Natural killer cell (primary cell): ENCODE measurements at regions not wholly inside any gene's neighbourhood (a gene's known extent, or its start where the extent isn't known, plus 50 kb on each side); places are given as distances from the start of the nearest gene placed in this dataset.

Experiments used
- ATAC-seq, 3 donors: fragments of 150-1000 bp in 2 of 3; fragments of 200-7000 bp in 1 of 3; cut with Tn5 transposase; 1 replicate in 1 of 3; 2 replicates in 2 of 3; pipeline ENCODE4 v1.10.0; 2021; ENCODE audit warnings: mild to moderate bottlenecking in 2 of 3, moderate library complexity in 2 of 3
- DNase-seq, 2 donors: peaks; one replicate each; pipeline versions ENCODE4 v3.0.0 to v3.0.0-alpha.2; 2013 to 2021; ENCODE audit warnings: mixed read lengths in 1 of 2
- H3K27ac ChIP-seq: one replicate; pipeline ENCODE4 v1.5.1; 2013; ENCODE audit warnings: mild to moderate bottlenecking, low read length
- H3K27me3 ChIP-seq: one replicate; pipeline ENCODE4 v1.6.1; 2013; ENCODE audit warnings: low read length; ENCODE audit not compliant: control insufficient read depth, insufficient read depth
- H3K36me3 ChIP-seq: one replicate; pipeline ENCODE4 v1.6.1; 2013; ENCODE audit warnings: low read length; ENCODE audit not compliant: control insufficient read depth, insufficient read depth
- H3K4me1 ChIP-seq: one replicate; pipeline ENCODE4 v1.6.1; 2013; ENCODE audit warnings: low read length; ENCODE audit not compliant: control insufficient read depth, insufficient read depth
- H3K4me3 ChIP-seq: one replicate; pipeline ENCODE4 v1.5.1; 2013; ENCODE audit warnings: low read length
- H3K9me3 ChIP-seq: one replicate; pipeline ENCODE4 v1.6.1; 2013; ENCODE audit warnings: low read length; ENCODE audit not compliant: control insufficient read depth, insufficient read depth
- H3K27ac Mint-ChIP-seq, 2 donors: one replicate each; pipeline ENCODE4 v1.8.0; 2022; ENCODE audit warnings: mild to moderate bottlenecking in 2 of 2, mixed read lengths in 2 of 2, moderate library complexity in 1 of 2
- H3K27me3 Mint-ChIP-seq, 2 donors: one replicate each; pipeline ENCODE4 v1.8.0; 2022; ENCODE audit warnings: low read depth in 2 of 2, mixed read lengths in 2 of 2
- H3K36me3 Mint-ChIP-seq: one replicate; pipeline ENCODE4 v1.8.0; 2022; ENCODE audit warnings: mixed read lengths
- H3K4me1 Mint-ChIP-seq, 2 donors: one replicate each; pipeline ENCODE4 v1.8.0; 2022; ENCODE audit warnings: mixed read lengths in 2 of 2
- H3K4me3 Mint-ChIP-seq: one replicate; pipeline ENCODE4 v1.8.0; 2022; ENCODE audit warnings: mild to moderate bottlenecking, moderate library complexity, mixed read lengths
- H3K9me3 Mint-ChIP-seq, 2 donors: one replicate each; pipeline ENCODE4 v1.8.0; 2022; ENCODE audit warnings: mixed read lengths in 2 of 2
- CTCF ChIP-seq: fragments of 200-600 bp; IDR thresholded peaks from one replicate; pipeline ENCODE4 v1.8.0; 2022; ENCODE audit warnings: antibody characterized with exemption
- WGBS: methylation state at CpG from one replicate; pipeline ENCODE4 v1.1.7; 2013; ENCODE audit warnings: missing lambda C conversion rate; ENCODE audit not compliant: insufficient coverage; 5-methylcytosine and 5-hydroxymethylcytosine counted together
- intact Hi-C: fragments of 100-400 bp; cut with micrococcal nuclease; formaldehyde crosslinking; loops from one replicate; pipeline ENCODE4 v1.14.2; 2022

DNA sequence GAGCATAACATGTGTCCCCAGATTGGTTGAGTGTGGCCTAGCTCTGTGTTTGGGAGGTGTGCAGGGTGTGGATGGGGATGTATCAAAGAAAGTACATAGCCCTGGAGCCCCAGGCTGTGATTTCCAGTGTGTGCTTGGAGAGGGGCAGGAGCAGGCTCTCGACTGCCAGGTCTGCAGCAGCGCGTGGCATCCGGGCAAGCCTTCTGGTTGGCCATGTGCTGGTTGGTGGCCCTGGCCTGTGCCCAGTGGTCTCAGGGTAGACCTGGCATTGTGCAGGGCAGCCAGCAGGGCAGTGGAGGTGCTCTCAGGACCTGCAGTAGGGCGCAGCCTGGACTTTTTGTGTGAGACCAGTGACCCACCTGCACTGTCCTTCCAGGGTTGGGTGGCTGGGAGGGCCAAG, 231.5 kb downstream of the UBE3A start:
- no peaks in the 10 kb centered on the region for H3K9me3 Mint-ChIP-seq
- Histone ChIP-seq H3K36me3 (no peaks in the 10 kb centered on the region), H3K4me3 (no peak overlapping the region), H3K27me3 (no peaks in the 10 kb centered on the region), H3K9me3 (peaks cover 68% of the 10 kb centered on the region), H3K4me1 (no peaks in the 10 kb centered on the region), H3K27ac (no peak overlapping the region)
- H3K4me3 Mint-ChIP-seq, result no peak overlapping the region
- intact Hi-C loops, result no loop called here
- ATAC-seq, result no peak
- 87% methylated on average over 5 of the region's 5 CpGs for WGBS
- no peaks in the 10 kb centered on the region for H3K36me3 Mint-ChIP-seq
- DNase-seq, result no peak
- no peaks in the 10 kb centered on the region for H3K27me3 Mint-ChIP-seq
- H3K27ac Mint-ChIP-seq, result no peak overlapping the region
- H3K4me1 Mint-ChIP-seq, result no peaks in the 10 kb centered on the region
- no peak for TF ChIP-seq CTCF

GRCh38 chr15:25208735-25209134, 230.1 kb downstream of the UBE3A start:
- no peak for ATAC-seq

GRCh38 chr15:25220834-25221233, 218.0 kb downstream of the UBE3A start:
- Histone ChIP-seq H3K9me3 (peaks cover 65% of the 10 kb centered on the region), H3K4me1 (no peaks in the 10 kb centered on the region), H3K36me3 (no peaks in the 10 kb centered on the region), H3K27ac (no peak overlapping the region), H3K27me3 (no peaks in the 10 kb centered on the region), H3K4me3 (no peak overlapping the region)
- ATAC-seq (no peak), DNase-seq (no peak)
- WGBS, result 95% methylated on average over 5 of the region's 5 CpGs
- Mint-ChIP-seq H3K36me3 (no peaks in the 10 kb centered on the region), H3K4me3 (no peak overlapping the region), H3K9me3 (no peaks in the 10 kb centered on the region), H3K4me1 (no peaks in the 10 kb centered on the region), H3K27ac (no peak overlapping the region), H3K27me3 (no peaks in the 10 kb centered on the region)
- TF ChIP-seq CTCF, result no peak
- intact Hi-C loops, result no loop called here

More at GRCh38 chr15:25208735-25209134, 230.1 kb downstream of the UBE3A start:
- no peak overlapping the region for H3K4me3 ChIP-seq
- no peaks in the 10 kb centered on the region for H3K27me3 ChIP-seq
- 91% methylated on average over 7 of the region's 7 CpGs for WGBS
- Mint-ChIP-seq H3K27me3 (no peaks in the 10 kb centered on the region), H3K4me3 (no peak overlapping the region), H3K4me1 (no peaks in the 10 kb centered on the region), H3K9me3 (no peaks in the 10 kb centered on the region), H3K36me3 (no peaks in the 10 kb centered on the region), H3K27ac (no peak overlapping the region)
- H3K27ac ChIP-seq, result no peak overlapping the region
- no peaks in the 10 kb centered on the region for H3K4me1 ChIP-seq
- H3K9me3 ChIP-seq, result peaks cover 69% of the 10 kb centered on the region
- TF ChIP-seq CTCF, result no peak
- H3K36me3 ChIP-seq, result no peaks in the 10 kb centered on the region
- intact Hi-C loops, result no loop called here
- no peak for DNase-seq

DNA sequence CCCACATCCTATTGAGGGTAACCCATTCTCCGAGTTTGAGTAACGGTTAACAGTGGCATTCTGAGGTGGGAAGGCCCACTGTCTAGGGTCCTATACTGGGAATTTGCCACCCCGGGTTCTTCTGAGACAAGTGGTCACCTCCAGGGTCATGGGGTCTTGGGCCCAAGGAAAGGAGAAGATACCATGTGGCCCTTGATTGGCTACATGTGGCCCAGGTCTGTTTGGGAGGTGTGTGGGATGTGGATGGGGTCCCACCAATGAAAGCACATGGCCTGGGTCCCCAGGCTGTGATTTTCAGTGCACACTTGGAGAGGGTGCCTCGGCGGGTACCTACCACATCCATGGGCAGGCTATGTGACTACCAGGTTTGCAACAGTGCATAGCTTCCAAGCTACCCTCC, 214.4 kb downstream of the UBE3A start:
- Histone ChIP-seq H3K36me3 (no peaks in the 10 kb centered on the region), H3K9me3 (peaks cover 52% of the 10 kb centered on the region), H3K4me1 (no peaks in the 10 kb centered on the region), H3K27me3 (no peaks in the 10 kb centered on the region), H3K27ac (no peak overlapping the region), H3K4me3 (no peak overlapping the region)
- Mint-ChIP-seq H3K27me3 (no peaks in the 10 kb centered on the region), H3K27ac (no peak overlapping the region), H3K36me3 (no peaks in the 10 kb centered on the region), H3K4me1 (no peaks in the 10 kb centered on the region), H3K4me3 (no peak overlapping the region), H3K9me3 (no peaks in the 10 kb centered on the region)
- intact Hi-C loops, result no loop called here
- DNase-seq (no peak), ATAC-seq (no peak)
- no peak for TF ChIP-seq CTCF
- WGBS, result 95% methylated on average over 5 of the region's 5 CpGs
